PC-3 (cell line): ENCODE measurements at regions not wholly inside any gene's neighbourhood (a gene's known extent, or its start where the extent isn't known, plus 50 kb on each side); places are given as distances from the start of the nearest gene placed in this dataset.

Experiments
- CTCF ChIP-seq: fragments of 300-600 bp; sonication (generic); conservative IDR thresholded peaks from 2 replicates; pipeline ENCODE4 v1.5.1; 2017; ENCODE audit warnings: antibody characterized with exemption, low read depth, mild to moderate bottlenecking, low read length
- EZH2 ChIP-seq: fragments of 300-600 bp; sonication (generic); IDR thresholded peaks from one replicate; pipeline ENCODE4 v1.6.1; 2017; ENCODE audit warnings: antibody characterized with exemption, mild to moderate bottlenecking, low read length; ENCODE audit not compliant: unreplicated experiment

- TF ChIP-seq CTCF (no peak), EZH2 (no peak)
These were observed 79.3 kb downstream of the ADAMTS15 start for GRCh38 chr11:130527636-130528297.
